PC-9 (cell line): ENCODE measurements at regions not wholly inside any gene's neighbourhood (a gene's known extent, or its start where the extent isn't known, plus 50 kb on each side); places are given as distances from the start of the nearest gene placed in this dataset.

Experiments
- BruUV-seq: library from RNA; stranded (reverse); fragments of 400-500 nt; replicated peaks from 2 replicates; lab custom pipeline; 2021; lab: Mats Ljungman, UMichigan
- CTCF ChIA-PET: fragments of 300-600 bp; sonication (Branson Sonifier 250); formaldehyde crosslinking; loops from one replicate; lab custom pipeline; 2022; ENCODE audit warnings: antibody characterized with exemption; lab: Charles Lee
- POLR2A ChIA-PET: fragments of 300-600 bp; sonication (Branson Sonifier 250); formaldehyde crosslinking; loops from one replicate; lab custom pipeline; 2022; ENCODE audit warnings: antibody characterized with exemption; ENCODE audit not compliant: unreplicated experiment; lab: Charles Lee
- DNase-seq, 2 experiments: peaks; one replicate each; pipeline versions ENCODE4 v3.0.0 to v3.0.0-alpha.2; 2015 to 2022; ENCODE audit warnings: mixed read lengths in 1 of 2
- H2AFZ ChIP-seq: fragments of 200-600 bp; sonication (generic); 2 replicates; pipeline ENCODE4 v1.8.1; 2017; ENCODE audit warnings: antibody characterized with exemption
- H3F3A ChIP-seq: fragments of 200-600 bp; sonication (generic); 2 replicates; pipeline ENCODE4 v1.8.1; 2017; ENCODE audit warnings: antibody characterized with exemption, mild to moderate bottlenecking, low read depth; ENCODE audit not compliant: insufficient read depth
- H3K27ac ChIP-seq: fragments of 200-600 bp; sonication (generic); 2 replicates; pipeline ENCODE4 v1.6.1; 2016; ENCODE audit warnings: mixed run types
- H3K27me3 ChIP-seq: fragments of 200-600 bp; sonication (generic); 2 replicates; pipeline ENCODE4 v1.6.1; 2016; ENCODE audit warnings: low read depth, mixed run types; ENCODE audit not compliant: insufficient read depth
- H3K36me3 ChIP-seq: fragments of 200-600 bp; sonication (generic); 2 replicates; pipeline ENCODE4 v1.6.1; 2016; ENCODE audit warnings: low read depth, mixed run types
- H3K4me1 ChIP-seq: fragments of 200-600 bp; sonication (generic); replicated peaks from 2 replicates; pipeline ENCODE4 v1.6.1; 2016; ENCODE audit warnings: mixed run types; ENCODE audit not compliant: insufficient read depth
- H3K4me2 ChIP-seq: fragments of 200-600 bp; sonication (generic); 2 replicates; pipeline ENCODE4 v1.6.1; 2017; ENCODE audit warnings: mixed run types
- H3K4me3 ChIP-seq: fragments of 200-600 bp; sonication (generic); 2 replicates; pipeline ENCODE4 v1.6.1; 2016; ENCODE audit warnings: mixed run types
- H3K79me2 ChIP-seq: fragments of 200-600 bp; sonication (generic); 2 replicates; pipeline ENCODE4 v1.6.1; 2017; ENCODE audit warnings: low read depth, mixed run types
- H3K9me2 ChIP-seq: fragments of 200-600 bp; sonication (generic); 2 replicates; pipeline ENCODE4 v1.8.1; 2017; ENCODE audit warnings: mild to moderate bottlenecking; ENCODE audit not compliant: insufficient read depth
- H3K9me3 ChIP-seq: fragments of 200-600 bp; sonication (generic); 2 replicates; pipeline ENCODE4 v1.8.1; 2016; ENCODE audit warnings: low read depth; ENCODE audit not compliant: insufficient read depth
- H4K20me1 ChIP-seq: fragments of 200-600 bp; sonication (generic); 2 replicates; pipeline ENCODE4 v1.8.1; 2017; ENCODE audit not compliant: insufficient read depth
- CTCF ChIP-seq: fragments of 200-600 bp; sonication (generic); conservative IDR thresholded peaks from 2 replicates; pipeline ENCODE4 v1.6.1; 2017; ENCODE audit warnings: mixed run types, antibody characterized with exemption, mild to moderate bottlenecking, moderate library complexity
- EZH2 ChIP-seq: fragments of 200-600 bp; sonication (generic); IDR thresholded peaks from 2 replicates; pipeline ENCODE4 v1.8.0; 2017; ENCODE audit warnings: antibody characterized with exemption, low read depth
- intact Hi-C: fragments of 100-400 bp; cut with micrococcal nuclease; formaldehyde crosslinking; loops from one replicate; pipeline ENCODE4 v1.10.0; 2022; ENCODE audit not compliant: unreplicated experiment

GRCh38 chr4:140309124-140309870 lies 64.1 kb upstream of the SCOC start:
- TF ChIP-seq CTCF, result no peak
- TF ChIP-seq EZH2, result no peak
- no peak overlapping the region for H3K4me3 ChIP-seq

GRCh38 chr4:140308366-140309123 lies 64.9 kb upstream of the SCOC start:
- H3K79me2 ChIP-seq, result no peaks in the 10 kb centered on the region
- DNase-seq, result peak in 1 of 2 experiments; percentile 21
- no peak overlapping the region for H3K4me2 ChIP-seq
- CTCF ChIA-PET, result interaction anchor here (0.6 to 0.9 kb wide), 2 partner anchors 18 to 40 kb away, joined by 3 to 6 read pairs; no protein-coding TSS in a partner anchor
- no peak overlapping the region for H3K27ac ChIP-seq
- peaks cover 12% of the 10 kb centered on the region for H3K4me1 ChIP-seq
- H3K36me3 ChIP-seq, result no peaks in the 10 kb centered on the region
- H3F3A ChIP-seq, result no peaks in the 10 kb centered on the region
- H3K9me2 ChIP-seq, result no peaks in the 10 kb centered on the region
- no peak for TF ChIP-seq EZH2
- TF ChIP-seq CTCF, result no peak
- H3K9me3 ChIP-seq, result no peaks in the 10 kb centered on the region
- intact Hi-C loops, result no loop called here
- no TSS peak for BruUV-seq
- H3K27me3 ChIP-seq, result no peaks in the 10 kb centered on the region
- no peak overlapping the region for H2AFZ ChIP-seq
- no peak overlapping the region for H3K4me3 ChIP-seq
- H4K20me1 ChIP-seq, result no peaks in the 10 kb centered on the region
- POLR2A ChIA-PET, result no interaction called here

More at GRCh38 chr4:140309124-140309870, 64.1 kb upstream of the SCOC start:
- DNase-seq, result peak in 1 of 2 experiments; percentile 44
- ChIA-PET POLR2A (no interaction called here), CTCF (interaction anchor here (0.6 to 0.9 kb wide), 3 partner anchors 17 to 78 kb away, joined by 3 to 6 read pairs (median 6); no protein-coding TSS in a partner anchor)
- Histone ChIP-seq H3K79me2 (no peaks in the 10 kb centered on the region), H2AFZ (no peak overlapping the region), H3K9me2 (no peaks in the 10 kb centered on the region), H3K36me3 (no peaks in the 10 kb centered on the region), H3F3A (no peaks in the 10 kb centered on the region), H3K4me2 (no peak overlapping the region; the same call in 1 of the 2 replicates), H3K27me3 (no peaks in the 10 kb centered on the region), H3K4me1 (peaks cover 12% of the 10 kb centered on the region), H4K20me1 (no peaks in the 10 kb centered on the region), H3K27ac (no peak overlapping the region), H3K9me3 (no peaks in the 10 kb centered on the region)
- BruUV-seq, result no TSS peak
- intact Hi-C loops, result no loop called here

- Histone ChIP-seq H3K4me3 (no peak overlapping the region), H3K4me2 (no peak overlapping the region), H3K4me1 (peaks cover 20% of the 10 kb centered on the region), H3F3A (0 out of 2 replicates have a peak, but pooled peaks cover 3% of the 10 kb centered on the region), H3K9me3 (no peaks in the 10 kb centered on the region), H3K36me3 (no peaks in the 10 kb centered on the region), H3K79me2 (no peaks in the 10 kb centered on the region), H3K27me3 (no peaks in the 10 kb centered on the region), H4K20me1 (no peaks in the 10 kb centered on the region), H3K9me2 (no peaks in the 10 kb centered on the region), H3K27ac (no peak overlapping the region), H2AFZ (no peak overlapping the region)
- no peak for TF ChIP-seq EZH2
- no peak for TF ChIP-seq CTCF
- ChIA-PET POLR2A (interaction anchor here (0.5 to 0.6 kb wide), 2 partner anchors 43 to 749 kb away, joined by 3 to 4 read pairs; partner anchors contain the start of gene SETD7), CTCF (no interaction called here)
- intact Hi-C loops, result no loop called here
- BruUV-seq, result no TSS peak
- DNase-seq, result peak in 1 of 2 experiments; percentile 46
Observed at GRCh38 chr4:140305053-140305452, 68.4 kb upstream of the SCOC start.
